ENCODE measurements at regions not wholly inside any gene's neighbourhood (a gene's known extent, or its start where the extent isn't known, plus 50 kb on each side); places are given as distances from the start of the nearest gene placed in this dataset.
"Not testable (repeated sequence)": the region's sequence is repeated elsewhere in the genome, so short reads cannot be mapped to it uniquely, and the experiment has no call there.

DNA sequence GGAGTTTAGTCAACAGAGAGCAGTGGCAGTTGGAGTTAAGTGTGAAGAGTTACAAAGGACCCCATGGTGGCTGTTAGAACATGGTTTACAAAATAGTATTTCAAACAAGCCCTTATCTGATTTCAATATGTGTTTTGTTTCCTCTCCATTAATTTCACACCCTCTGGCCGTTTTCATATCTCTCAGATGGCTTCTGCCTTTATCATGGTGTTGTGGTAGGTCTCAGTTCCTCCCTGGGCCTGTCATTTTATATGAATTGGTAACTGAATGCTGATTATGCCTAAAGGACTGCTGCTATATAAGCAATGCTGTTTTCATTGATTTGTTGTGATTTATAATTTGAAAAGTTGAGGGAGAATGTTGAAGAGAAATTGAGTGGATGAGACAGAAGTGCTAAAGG is 686.7 kb downstream of the NYAP2 start:
- H3K4me1 Mint-ChIP-seq (ENCODE audit: low read depth): no peaks in the 10 kb centered on the region
- DNase-seq (ENCODE audit: low spot score): no peak
- no peaks in the 10 kb centered on the region for H3K27me3 Mint-ChIP-seq (ENCODE audit: low read depth)
- H3K27ac Mint-ChIP-seq: no peak overlapping the region
- intact Hi-C loops (cut with micrococcal nuclease): no loop called here
- H3K9me3 Mint-ChIP-seq: no peaks in the 10 kb centered on the region
- no peak overlapping the region for H3K4me3 Mint-ChIP-seq (ENCODE audit: low read depth)
- no peaks in the 10 kb centered on the region for H3K36me3 Mint-ChIP-seq (ENCODE audit: low read depth)

GRCh38 chr2:226085425-226085824 is 685.9 kb downstream of the NYAP2 start:
- H3K27me3 Mint-ChIP-seq (ENCODE audit: low read depth); H3K36me3 Mint-ChIP-seq (ENCODE audit: low read depth); H3K9me3 Mint-ChIP-seq: not testable (repeated sequence)

GRCh38 chr2:226080334-226080733 is 680.8 kb downstream of the NYAP2 start:
- H3K4me3 Mint-ChIP-seq (ENCODE audit: low read depth): no peak overlapping the region
- intact Hi-C loops (cut with micrococcal nuclease): no loop called here
- no peak overlapping the region for H3K27ac Mint-ChIP-seq
- no peak for DNase-seq (ENCODE audit: low spot score)
- no peaks in the 10 kb centered on the region for H3K36me3 Mint-ChIP-seq (ENCODE audit: low read depth)
- H3K4me1 Mint-ChIP-seq (ENCODE audit: low read depth): no peaks in the 10 kb centered on the region
- no peaks in the 10 kb centered on the region for H3K9me3 Mint-ChIP-seq
- no peaks in the 10 kb centered on the region for H3K27me3 Mint-ChIP-seq (ENCODE audit: low read depth)

More at GRCh38 chr2:226085425-226085824, 685.9 kb downstream of the NYAP2 start:
- DNase-seq (ENCODE audit: low spot score); intact Hi-C loops (cut with micrococcal nuclease); H3K4me3 Mint-ChIP-seq (ENCODE audit: low read depth); H3K4me1 Mint-ChIP-seq (ENCODE audit: low read depth); H3K27ac Mint-ChIP-seq: not testable (repeated sequence)

- no peak overlapping the region for H3K4me3 Mint-ChIP-seq (ENCODE audit: low read depth)
- intact Hi-C loops (cut with micrococcal nuclease): no loop called here
- no peak overlapping the region for H3K27ac Mint-ChIP-seq
- no peaks in the 10 kb centered on the region for H3K27me3 Mint-ChIP-seq (ENCODE audit: low read depth)
- no peak for DNase-seq (ENCODE audit: low spot score)
- no peaks in the 10 kb centered on the region for H3K4me1 Mint-ChIP-seq (ENCODE audit: low read depth)
- no peaks in the 10 kb centered on the region for H3K9me3 Mint-ChIP-seq
- H3K36me3 Mint-ChIP-seq (ENCODE audit: low read depth): no peaks in the 10 kb centered on the region
Measured at GRCh38 chr2:226079671-226080181, 680.2 kb downstream of the NYAP2 start.

DNA sequence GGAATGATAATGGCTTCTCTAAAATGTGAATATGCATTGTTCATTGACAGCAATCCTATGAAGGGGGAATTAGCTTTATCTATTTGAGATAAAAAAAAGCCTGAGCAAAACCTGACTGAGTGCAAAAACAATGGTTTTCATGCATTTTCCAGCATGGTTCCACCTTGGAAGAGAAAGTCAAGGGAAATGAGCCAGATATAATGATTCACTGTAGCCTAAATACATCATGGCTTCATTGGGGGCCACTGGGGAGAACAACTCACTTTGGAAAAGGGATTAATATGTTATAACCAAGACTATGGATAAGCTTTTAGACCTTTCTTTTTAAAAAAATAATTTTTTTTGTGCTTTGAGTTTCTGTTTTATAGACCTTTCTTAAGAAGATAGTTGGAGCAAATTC is 679.7 kb downstream of the NYAP2 start:
- intact Hi-C loops (cut with micrococcal nuclease): no loop called here
- Mint-ChIP-seq H3K4me3 (ENCODE audit: low read depth) (no peak overlapping the region), H3K36me3 (ENCODE audit: low read depth) (no peaks in the 10 kb centered on the region), H3K9me3 (no peaks in the 10 kb centered on the region), H3K27me3 (ENCODE audit: low read depth) (no peaks in the 10 kb centered on the region), H3K27ac (no peak overlapping the region), H3K4me1 (ENCODE audit: low read depth) (no peaks in the 10 kb centered on the region)
- DNase-seq (ENCODE audit: low spot score): no peak

DNA sequence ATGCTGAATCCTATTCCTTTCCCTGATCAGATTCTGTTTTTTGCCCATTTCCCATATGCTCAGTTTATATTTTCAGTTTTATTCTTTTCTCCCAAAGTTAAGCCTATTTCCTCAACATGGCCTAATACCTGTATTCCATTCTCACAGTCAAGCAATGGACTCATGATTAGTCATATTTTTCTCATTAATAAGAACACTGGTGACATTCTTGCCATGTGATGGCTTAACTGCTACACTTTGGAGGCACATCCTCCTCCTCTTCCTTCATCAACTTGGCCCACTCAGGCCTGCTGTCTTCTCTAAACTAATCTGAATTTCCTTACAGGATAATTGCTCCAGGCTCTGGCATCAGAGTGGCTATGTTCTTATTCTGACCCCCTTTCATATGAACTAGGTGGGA is 679.2 kb downstream of the NYAP2 start:
- Mint-ChIP-seq H3K4me1 (ENCODE audit: low read depth) (no peaks in the 10 kb centered on the region), H3K27ac (no peak overlapping the region), H3K27me3 (ENCODE audit: low read depth) (no peaks in the 10 kb centered on the region), H3K36me3 (ENCODE audit: low read depth) (no peaks in the 10 kb centered on the region), H3K9me3 (no peaks in the 10 kb centered on the region), H3K4me3 (ENCODE audit: low read depth) (no peak overlapping the region)
- intact Hi-C loops (cut with micrococcal nuclease): no loop called here
- DNase-seq (ENCODE audit: low spot score): no peak

DNA sequence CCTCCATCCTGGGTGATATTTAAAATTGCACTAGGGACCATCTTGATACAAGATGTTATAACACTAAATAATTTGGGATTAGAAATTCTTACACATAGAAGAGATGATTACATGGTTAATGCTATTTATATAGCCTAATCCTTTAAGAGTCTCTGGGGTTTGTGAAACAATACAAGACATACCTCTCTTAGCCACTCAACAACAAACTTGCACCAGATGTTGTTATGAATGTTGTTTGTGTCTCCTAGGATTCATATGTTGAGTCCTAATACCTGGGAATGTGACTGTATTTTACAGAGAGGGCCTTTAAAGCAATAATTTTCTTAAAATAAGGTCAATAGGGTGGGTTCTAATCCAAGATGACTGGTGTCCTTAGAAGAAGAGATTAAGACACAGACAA is 678.3 kb downstream of the NYAP2 start:
- no peak overlapping the region for H3K27ac Mint-ChIP-seq
- no peaks in the 10 kb centered on the region for H3K4me1 Mint-ChIP-seq (ENCODE audit: low read depth)
- intact Hi-C loops (cut with micrococcal nuclease): no loop called here
- no peak overlapping the region for H3K4me3 Mint-ChIP-seq (ENCODE audit: low read depth)
- DNase-seq (ENCODE audit: low spot score): no peak
- H3K27me3 Mint-ChIP-seq (ENCODE audit: low read depth): no peaks in the 10 kb centered on the region
- no peaks in the 10 kb centered on the region for H3K36me3 Mint-ChIP-seq (ENCODE audit: low read depth)
- H3K9me3 Mint-ChIP-seq: no peaks in the 10 kb centered on the region

- H3K4me3 Mint-ChIP-seq (ENCODE audit: low read depth): no peak overlapping the region
- intact Hi-C loops (cut with micrococcal nuclease): no loop called here
- H3K36me3 Mint-ChIP-seq (ENCODE audit: low read depth): no peaks in the 10 kb centered on the region
- no peaks in the 10 kb centered on the region for H3K9me3 Mint-ChIP-seq
- H3K27ac Mint-ChIP-seq: no peak overlapping the region
- no peak for DNase-seq (ENCODE audit: low spot score)
- H3K27me3 Mint-ChIP-seq (ENCODE audit: low read depth): no peaks in the 10 kb centered on the region
- H3K4me1 Mint-ChIP-seq (ENCODE audit: low read depth): no peaks in the 10 kb centered on the region
Measured at GRCh38 chr2:226077031-226077430, 677.5 kb downstream of the NYAP2 start.

DNA sequence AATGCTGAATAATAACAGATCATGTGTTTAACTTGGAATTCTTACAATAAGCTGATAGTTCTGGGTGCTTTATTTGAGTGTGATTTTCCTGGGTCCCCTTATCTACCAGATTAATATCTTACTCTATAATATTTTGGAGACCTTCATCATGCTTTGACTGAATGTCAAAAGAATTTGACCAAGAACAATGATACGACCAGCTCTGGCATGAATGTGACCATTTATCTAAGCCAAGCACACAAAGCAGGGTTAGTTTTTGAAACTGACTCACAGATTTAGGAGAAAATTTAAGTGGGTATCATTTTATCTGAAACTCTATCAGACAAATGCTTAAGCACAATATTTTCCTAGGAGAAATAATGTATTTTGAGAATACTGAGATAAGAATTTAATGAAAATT is 677.0 kb downstream of the NYAP2 start:
- Mint-ChIP-seq H3K27ac (no peak overlapping the region), H3K9me3 (no peaks in the 10 kb centered on the region), H3K4me1 (ENCODE audit: low read depth) (no peaks in the 10 kb centered on the region), H3K27me3 (ENCODE audit: low read depth) (no peaks in the 10 kb centered on the region), H3K4me3 (ENCODE audit: low read depth) (no peak overlapping the region), H3K36me3 (ENCODE audit: low read depth) (no peaks in the 10 kb centered on the region)
- intact Hi-C loops (cut with micrococcal nuclease): no loop called here
- no peak for DNase-seq (ENCODE audit: low spot score)

GRCh38 chr2:226074391-226074790 is 674.9 kb downstream of the NYAP2 start:
- DNase-seq (ENCODE audit: low spot score): no peak

GRCh38 chr2:226073496-226074160 is 674.1 kb downstream of the NYAP2 start:
- Mint-ChIP-seq H3K9me3 (no peaks in the 10 kb centered on the region), H3K4me3 (ENCODE audit: low read depth) (no peak overlapping the region), H3K36me3 (ENCODE audit: low read depth) (no peaks in the 10 kb centered on the region), H3K4me1 (ENCODE audit: low read depth) (no peaks in the 10 kb centered on the region), H3K27me3 (ENCODE audit: low read depth) (no peaks in the 10 kb centered on the region), H3K27ac (no peak overlapping the region)
- DNase-seq (ENCODE audit: low spot score): no peak
- intact Hi-C loops (cut with micrococcal nuclease): no loop called here

More at GRCh38 chr2:226074391-226074790, 674.9 kb downstream of the NYAP2 start:
- H3K27me3 Mint-ChIP-seq (ENCODE audit: low read depth): no peaks in the 10 kb centered on the region
- no peak overlapping the region for H3K27ac Mint-ChIP-seq
- H3K36me3 Mint-ChIP-seq (ENCODE audit: low read depth): no peaks in the 10 kb centered on the region
- H3K4me3 Mint-ChIP-seq (ENCODE audit: low read depth): no peak overlapping the region
- no peaks in the 10 kb centered on the region for H3K4me1 Mint-ChIP-seq (ENCODE audit: low read depth)
- intact Hi-C loops (cut with micrococcal nuclease): no loop called here
- H3K9me3 Mint-ChIP-seq: no peaks in the 10 kb centered on the region

GRCh38 chr2:226066873-226067272 is 667.4 kb downstream of the NYAP2 start:
- intact Hi-C loops (cut with micrococcal nuclease): no loop called here
- H3K36me3 Mint-ChIP-seq (ENCODE audit: low read depth): no peaks in the 10 kb centered on the region
- H3K27ac Mint-ChIP-seq: no peak overlapping the region
- no peak for DNase-seq (ENCODE audit: low spot score)
- no peaks in the 10 kb centered on the region for H3K9me3 Mint-ChIP-seq
- H3K4me3 Mint-ChIP-seq (ENCODE audit: low read depth): no peak overlapping the region
- H3K4me1 Mint-ChIP-seq (ENCODE audit: low read depth): no peaks in the 10 kb centered on the region
- no peaks in the 10 kb centered on the region for H3K27me3 Mint-ChIP-seq (ENCODE audit: low read depth)

DNA sequence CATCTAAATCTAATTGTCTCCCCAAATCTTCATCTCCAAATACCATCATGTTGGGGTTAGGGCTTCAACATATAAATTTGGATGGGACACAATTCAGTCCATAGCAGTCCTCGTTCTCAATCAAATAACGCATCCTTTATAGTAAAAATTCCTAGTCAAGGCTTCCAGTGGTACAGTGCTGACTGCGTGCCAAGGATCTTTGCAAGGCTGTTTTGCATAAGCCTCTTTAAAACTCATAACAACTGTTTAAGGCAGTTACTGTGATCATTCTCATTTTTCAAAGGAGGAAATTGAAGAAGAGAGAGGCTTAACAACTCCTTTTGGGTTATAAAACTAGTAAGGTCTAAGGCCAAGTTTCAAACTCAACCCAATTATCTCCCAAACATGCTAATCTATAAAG is 666.9 kb downstream of the NYAP2 start:
- H3K4me1 Mint-ChIP-seq (ENCODE audit: low read depth): no peaks in the 10 kb centered on the region
- no peaks in the 10 kb centered on the region for H3K36me3 Mint-ChIP-seq (ENCODE audit: low read depth)
- DNase-seq (ENCODE audit: low spot score): no peak
- no peak overlapping the region for H3K27ac Mint-ChIP-seq
- H3K27me3 Mint-ChIP-seq (ENCODE audit: low read depth): no peaks in the 10 kb centered on the region
- intact Hi-C loops (cut with micrococcal nuclease): no loop called here
- H3K4me3 Mint-ChIP-seq (ENCODE audit: low read depth): no peak overlapping the region
- H3K9me3 Mint-ChIP-seq: no peaks in the 10 kb centered on the region
